ENCODE measurements at regions not wholly inside any gene's neighbourhood (a gene's known extent, or its start where the extent isn't known, plus 50 kb on each side); places are given as distances from the start of the nearest gene placed in this dataset.

GRCh38 chr6:153816366-153816765 is 222.7 kb upstream of the OPRM1 start:
- no peak for TF ChIP-seq CTCF (conservative IDR thresholded peaks at IDR 0.05)
- TF ChIP-seq ZFX (IDR thresholded peaks at IDR 0.05) = no peak
